DOHH2 (cell line): ENCODE measurements at regions not wholly inside any gene's neighbourhood (a gene's known extent, or its start where the extent isn't known, plus 50 kb on each side); places are given as distances from the start of the nearest gene placed in this dataset.

Source experiments
- EZH2phosphoT487 ChIP-seq: fragments of 200-600 bp; sonication (generic); IDR thresholded peaks from 2 replicates; pipeline ENCODE4 v1.6.1; 2017; ENCODE audit warnings: borderline replicate concordance, mild to moderate bottlenecking, antibody characterized with exemption, low read length, moderate library complexity, mixed read lengths
- TF ChIP-seq, protein P1 (sequence below): fragments of 200-600 bp; sonication (generic); IDR thresholded peaks from one replicate; pipeline ENCODE4 v1.5.1; 2014; ENCODE audit warnings: antibody characterized with exemption, mild to moderate bottlenecking, low read depth, low read length; ENCODE audit not compliant: poor library complexity, severe bottlenecking

DNA sequence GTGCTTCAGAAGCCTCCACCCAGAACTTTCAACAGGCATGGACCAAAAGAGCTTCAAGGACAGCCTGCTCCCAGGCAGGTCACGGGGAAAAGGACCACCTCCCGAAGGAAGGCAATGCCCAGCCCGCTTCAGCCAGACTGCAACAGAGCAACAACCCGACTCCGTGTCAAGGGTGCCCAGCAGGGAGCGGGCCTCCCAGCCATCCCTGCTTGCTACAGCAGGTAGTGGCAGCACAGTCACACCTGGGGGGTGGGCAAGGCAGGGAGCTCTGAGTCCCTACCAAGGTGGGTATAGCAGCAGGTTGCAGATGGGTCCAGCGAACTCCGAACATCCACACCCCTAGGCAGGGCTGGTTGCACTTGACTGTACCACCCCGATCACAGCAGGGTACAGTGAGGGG, 467.8 kb upstream of the PFKP start:
- TF ChIP-seq, protein P1, sequence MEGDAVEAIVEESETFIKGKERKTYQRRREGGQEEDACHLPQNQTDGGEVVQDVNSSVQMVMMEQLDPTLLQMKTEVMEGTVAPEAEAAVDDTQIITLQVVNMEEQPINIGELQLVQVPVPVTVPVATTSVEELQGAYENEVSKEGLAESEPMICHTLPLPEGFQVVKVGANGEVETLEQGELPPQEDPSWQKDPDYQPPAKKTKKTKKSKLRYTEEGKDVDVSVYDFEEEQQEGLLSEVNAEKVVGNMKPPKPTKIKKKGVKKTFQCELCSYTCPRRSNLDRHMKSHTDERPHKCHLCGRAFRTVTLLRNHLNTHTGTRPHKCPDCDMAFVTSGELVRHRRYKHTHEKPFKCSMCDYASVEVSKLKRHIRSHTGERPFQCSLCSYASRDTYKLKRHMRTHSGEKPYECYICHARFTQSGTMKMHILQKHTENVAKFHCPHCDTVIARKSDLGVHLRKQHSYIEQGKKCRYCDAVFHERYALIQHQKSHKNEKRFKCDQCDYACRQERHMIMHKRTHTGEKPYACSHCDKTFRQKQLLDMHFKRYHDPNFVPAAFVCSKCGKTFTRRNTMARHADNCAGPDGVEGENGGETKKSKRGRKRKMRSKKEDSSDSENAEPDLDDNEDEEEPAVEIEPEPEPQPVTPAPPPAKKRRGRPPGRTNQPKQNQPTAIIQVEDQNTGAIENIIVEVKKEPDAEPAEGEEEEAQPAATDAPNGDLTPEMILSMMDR: no peak
- no peak for TF ChIP-seq EZH2phosphoT487
